T-helper 2 cell treated with Interferon-gamma antibody and Interleukin-4, amounts not matched to agents 100 ng/mL and 5 ng/mL, for 36 hours (primary cell): ENCODE measurements at regions not wholly inside any gene's neighbourhood (a gene's known extent, or its start where the extent isn't known, plus 50 kb on each side); places are given as distances from the start of the nearest gene placed in this dataset.
"Not testable (repeated sequence)": the region's sequence is repeated elsewhere in the genome, so short reads cannot be mapped to it uniquely, and the experiment has no call there.

ENCODE experiments used
- intact Hi-C: fragments of 100-400 bp; cut with micrococcal nuclease; formaldehyde crosslinking; loops from one replicate; pipeline ENCODE4 v1.15.1; 2023

- intact Hi-C loops: loop anchor here (1.0 to 5.0 kb wide), 6 partner anchors 20 to 230 kb away; no protein-coding TSS in a partner anchor
Measured at GRCh38 chr20:53872561-53873229, 197.7 kb downstream of the BCAS1 start.

- intact Hi-C loops: loop anchor here (1.0 to 5.0 kb wide), 6 partner anchors 21 to 230 kb away; no protein-coding TSS in a partner anchor
Measured at GRCh38 chr20:53872081-53872541, 198.3 kb downstream of the BCAS1 start.

GRCh38 chr20:53871541-53871940 is 198.9 kb downstream of the BCAS1 start:
- intact Hi-C loops: loop anchor here (5.0 kb wide), 2 partner anchors 71 to 164 kb away; no protein-coding TSS in a partner anchor

GRCh38 chr20:53870426-53871315 is 199.7 kb downstream of the BCAS1 start:
- intact Hi-C loops: loop anchor here (5.0 kb wide), 2 partner anchors 72 to 163 kb away; no protein-coding TSS in a partner anchor

GRCh38 chr20:53869466-53870258 is 200.7 kb downstream of the BCAS1 start:
- intact Hi-C loops: loop anchor here (1.0 to 5.0 kb wide), 7 partner anchors 27 to 291 kb away; no protein-coding TSS in a partner anchor

- intact Hi-C loops: loop anchor here (2.0 to 5.0 kb wide), 2 partner anchors 25 to 36 kb away; no protein-coding TSS in a partner anchor
Measured at GRCh38 chr20:53867741-53868351, 202.5 kb downstream of the BCAS1 start.

- intact Hi-C loops: loop anchor here (5.0 kb wide), 1 partner anchor 35 kb away; no protein-coding TSS in a partner anchor
Measured at GRCh38 chr20:53866794-53867740, 203.3 kb downstream of the BCAS1 start.

GRCh38 chr20:53865901-53866793 is 204.2 kb downstream of the BCAS1 start:
- intact Hi-C loops: loop anchor here (5.0 kb wide), 1 partner anchor 34 kb away; no protein-coding TSS in a partner anchor

GRCh38 chr20:53864765-53865683 is 205.4 kb downstream of the BCAS1 start:
- intact Hi-C loops: loop anchor here (5.0 kb wide), 1 partner anchor 33 kb away; no protein-coding TSS in a partner anchor

GRCh38 chr20:53863923-53864641 is 206.3 kb downstream of the BCAS1 start:
- intact Hi-C loops: not testable (repeated sequence)

- intact Hi-C loops: not testable (repeated sequence)
Measured at GRCh38 chr20:53863535-53863922, 206.9 kb downstream of the BCAS1 start.

GRCh38 chr20:53863039-53863438 is 207.4 kb downstream of the BCAS1 start:
- intact Hi-C loops: not testable (repeated sequence)

GRCh38 chr20:53862490-53862889 is 207.9 kb downstream of the BCAS1 start:
- intact Hi-C loops: not testable (repeated sequence)

GRCh38 chr20:53862136-53862397 is 208.3 kb downstream of the BCAS1 start:
- intact Hi-C loops: not testable (repeated sequence)

- intact Hi-C loops: no loop called here
Measured at GRCh38 chr20:53859684-53860083, 210.7 kb downstream of the BCAS1 start.

GRCh38 chr20:53859009-53859408 is 211.4 kb downstream of the BCAS1 start:
- intact Hi-C loops: not testable (repeated sequence)

- intact Hi-C loops: not testable (repeated sequence)
Measured at GRCh38 chr20:53858516-53858915, 211.9 kb downstream of the BCAS1 start.
